DLD1 (cell line): ENCODE measurements at regions not wholly inside any gene's neighbourhood (a gene's known extent, or its start where the extent isn't known, plus 50 kb on each side); places are given as distances from the start of the nearest gene placed in this dataset.

Experiments used
- in situ Hi-C: cut with HindIII; loops from 2 replicates; pipeline ENCODE4 v1.10.0; 2017; ENCODE audit warnings: low sequenced_read_pairs

GRCh38 chr9:129256959-129257713, 79.1 kb upstream of the IER5L start:
- in situ Hi-C loops, result no loop called here

DNA sequence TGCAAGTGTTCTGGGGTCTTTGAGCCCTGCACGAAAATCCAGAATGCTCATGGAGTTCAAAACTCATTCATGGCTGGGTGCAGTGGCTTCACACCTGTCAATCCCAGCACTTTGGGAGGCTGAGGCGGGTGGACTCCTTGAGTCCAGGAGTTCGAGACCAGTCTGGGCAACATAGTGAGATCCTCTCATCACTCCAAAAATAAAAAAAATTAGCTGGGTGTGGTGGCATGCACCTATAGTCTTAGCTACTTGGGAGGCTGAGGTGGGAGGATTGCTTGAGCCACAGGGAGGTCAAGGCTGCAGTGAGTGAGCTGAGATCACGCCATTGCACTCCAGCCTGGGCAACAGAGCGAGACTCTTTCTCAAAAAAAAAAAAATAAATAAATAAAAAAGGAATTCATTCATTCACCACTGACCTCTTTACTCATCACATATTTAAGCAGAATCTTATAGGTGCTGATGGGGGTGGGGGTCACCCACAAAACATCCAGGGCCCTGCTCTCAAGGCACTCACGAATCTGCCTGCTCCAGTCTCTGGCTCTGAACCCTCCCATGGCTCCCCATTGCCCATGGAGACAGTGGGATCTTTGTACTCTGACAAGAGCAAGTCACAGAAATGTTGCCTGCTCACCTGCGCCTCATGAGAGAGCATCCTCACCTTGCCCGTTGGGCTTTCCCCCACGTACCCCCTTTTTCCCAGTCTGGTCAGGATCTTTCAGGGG, 76.7 kb upstream of the IER5L start:
- in situ Hi-C loops, result no loop called here

- in situ Hi-C loops, result no loop called here
Observed at GRCh38 chr9:129253803-129254381, 75.8 kb upstream of the IER5L start.

DNA sequence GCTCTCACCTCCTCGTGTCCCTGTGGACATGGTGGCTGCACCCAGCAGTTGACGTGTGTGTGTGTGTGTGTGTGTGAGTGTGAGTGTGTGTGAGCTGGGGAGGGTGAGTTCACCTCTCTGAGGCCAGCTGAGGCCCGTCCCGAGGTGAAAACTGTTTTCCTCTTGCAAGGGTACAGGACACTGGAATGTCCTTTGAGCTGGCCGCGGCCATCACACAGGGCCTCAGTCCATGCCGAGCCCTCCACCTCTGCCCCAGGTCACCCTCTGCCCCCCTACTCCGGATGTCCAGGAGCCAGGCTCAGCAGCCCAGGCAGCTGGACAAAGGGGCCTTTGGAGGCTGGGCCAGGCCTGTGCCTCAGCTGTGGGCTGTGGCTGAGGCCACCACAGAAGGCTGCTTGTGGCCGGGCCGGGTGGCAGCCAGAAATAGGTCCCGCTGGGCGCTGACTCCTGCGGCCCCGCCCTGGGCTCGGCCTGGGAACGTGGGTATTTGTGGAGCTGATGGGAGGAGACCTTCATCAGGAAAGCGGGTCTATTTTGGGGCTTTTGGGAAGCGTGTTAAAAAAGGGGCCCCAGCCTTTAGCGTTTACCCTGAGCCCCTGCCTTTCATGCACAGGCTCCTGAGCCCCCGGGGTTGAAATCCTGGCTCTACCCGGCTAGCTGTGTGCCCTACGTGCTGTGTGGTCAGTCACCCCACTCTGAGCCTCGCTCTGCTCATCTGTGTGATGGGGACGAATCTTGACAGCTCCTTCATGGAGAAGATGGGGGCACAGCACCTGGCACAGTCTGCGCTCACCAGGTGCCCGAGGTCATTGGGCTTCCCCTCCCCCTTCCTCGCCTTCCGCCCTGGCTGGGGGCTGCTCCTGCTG, 75.1 kb upstream of the IER5L start:
- in situ Hi-C loops, result no loop called here

DNA sequence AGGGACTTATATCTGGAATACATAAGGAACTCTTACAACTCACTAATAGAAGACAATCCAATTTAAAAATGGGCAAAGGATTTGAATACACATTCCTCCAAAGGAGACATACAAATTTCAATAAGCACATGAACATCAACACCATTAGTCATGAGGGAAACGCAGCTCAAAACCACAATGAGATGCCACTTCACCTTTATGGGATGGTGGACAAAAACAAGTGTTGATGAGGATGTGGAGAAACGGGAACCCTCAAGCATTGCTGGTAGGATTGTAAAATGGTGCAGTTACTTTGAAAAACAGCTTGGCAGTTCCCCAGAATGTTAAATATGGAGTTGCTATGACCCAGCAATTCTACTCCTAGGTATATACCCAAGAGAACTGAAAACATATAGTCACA, 72.7 kb upstream of the IER5L start:
- in situ Hi-C loops, result no loop called here

GRCh38 chr9:129247285-129248153, 69.5 kb upstream of the IER5L start:
- in situ Hi-C loops, result no loop called here

DNA sequence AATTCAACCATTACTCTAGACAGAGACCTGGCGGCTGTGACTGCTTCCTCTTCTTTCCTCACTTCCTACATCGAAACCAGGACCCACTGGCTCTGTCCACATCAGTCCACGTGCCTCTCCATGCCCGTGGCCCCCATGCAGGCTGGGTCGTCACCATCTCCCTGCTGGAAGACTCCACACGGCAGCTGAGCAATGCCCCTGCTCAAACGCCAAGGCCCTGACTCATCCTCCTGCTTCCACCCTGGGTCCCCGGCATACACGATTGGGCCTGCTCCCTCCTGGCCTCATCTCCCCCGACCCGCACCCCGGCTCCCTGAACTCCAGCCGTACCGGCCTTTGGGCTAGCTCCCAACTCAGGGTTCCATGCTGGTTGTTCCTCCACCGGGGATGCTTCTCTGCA, 67.2 kb upstream of the IER5L start:
- in situ Hi-C loops, result no loop called here

DNA sequence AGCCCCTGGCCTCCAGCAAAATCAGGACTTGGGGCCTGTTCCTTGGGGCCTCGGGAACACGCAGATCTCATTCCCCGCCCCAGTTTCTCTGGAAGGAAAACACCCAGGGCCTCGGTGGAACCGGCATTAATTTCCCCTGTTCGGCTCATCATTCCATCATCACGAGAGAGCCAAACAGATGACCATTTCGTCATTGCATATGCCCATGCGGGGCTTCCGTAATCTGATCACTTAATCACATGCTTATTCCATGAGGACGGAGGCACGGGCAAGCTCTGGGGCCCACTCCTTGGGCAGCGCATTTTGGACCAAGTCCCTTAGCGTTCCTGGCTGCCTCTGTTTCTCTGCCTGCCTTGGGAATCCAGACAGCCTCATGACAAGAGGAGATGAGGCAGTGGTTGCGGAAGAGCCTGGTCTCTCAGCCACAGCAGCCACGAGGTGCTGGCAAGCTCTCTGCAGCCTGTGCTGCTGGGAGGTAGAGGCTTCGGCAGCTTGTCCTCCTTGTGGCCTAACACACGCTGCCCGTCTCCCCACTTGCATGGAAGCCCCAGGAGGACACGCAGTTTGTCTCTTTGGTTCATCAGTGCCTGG, 65.0 kb upstream of the IER5L start:
- in situ Hi-C loops, result no loop called here

DNA sequence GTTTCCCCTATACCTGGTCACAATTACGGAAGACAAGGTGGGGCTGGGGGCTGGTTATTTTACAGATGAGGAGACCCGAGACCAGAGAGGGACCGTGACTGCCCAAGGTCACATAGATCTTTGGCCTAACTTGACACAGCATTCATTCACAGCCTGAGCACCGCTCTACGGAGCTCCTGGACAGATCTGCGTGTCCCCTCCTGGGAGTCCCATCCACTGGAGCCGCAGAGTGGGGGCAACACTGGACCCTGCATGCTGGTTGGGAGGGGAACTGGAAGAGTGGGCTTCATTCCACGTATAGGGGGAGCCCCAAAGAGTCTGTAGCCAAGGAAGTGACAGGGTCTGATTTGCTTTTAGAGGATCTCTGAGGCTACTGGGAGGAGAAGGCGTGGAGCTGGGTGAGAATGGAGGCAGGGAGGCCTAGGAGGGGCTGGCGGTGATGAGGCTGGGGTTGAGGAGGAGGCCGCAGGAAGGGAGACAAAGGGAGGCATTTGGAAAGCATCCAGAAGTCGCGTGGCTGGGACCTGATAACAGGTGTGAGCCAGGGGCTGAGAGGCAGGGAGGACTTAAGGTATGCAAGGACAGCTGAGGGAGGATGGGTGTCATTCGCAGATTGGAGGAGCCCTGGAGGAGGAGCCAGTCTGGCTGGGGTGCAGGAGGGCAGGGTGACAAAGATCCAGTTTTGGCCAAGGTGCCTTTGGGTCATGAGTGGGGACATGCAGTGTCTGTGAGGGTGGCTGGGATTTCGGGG, 64.3 kb upstream of the IER5L start:
- in situ Hi-C loops, result no loop called here

DNA sequence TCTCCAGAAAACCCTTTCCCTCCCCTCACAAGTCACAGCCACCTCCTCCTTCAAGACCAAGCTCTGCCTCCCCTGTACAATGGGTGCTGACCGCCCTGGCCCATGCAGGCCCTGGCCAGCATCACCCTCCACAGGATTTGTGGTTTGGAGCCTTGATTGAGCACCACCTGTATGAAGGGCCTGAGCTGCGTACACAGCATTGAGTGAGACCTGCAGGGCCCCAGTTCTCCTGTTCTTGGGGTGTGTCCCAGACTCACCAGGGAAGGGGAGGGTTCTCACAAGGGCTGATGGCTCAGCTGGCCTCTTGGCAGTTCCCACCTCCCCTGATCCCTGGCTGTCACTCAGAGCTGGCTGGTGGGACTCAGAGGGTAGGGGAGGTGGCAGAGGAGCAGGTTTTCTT, 63.7 kb upstream of the IER5L start:
- in situ Hi-C loops, result no loop called here

GRCh38 chr9:129240581-129241211, 62.6 kb upstream of the IER5L start:
- in situ Hi-C loops, result no loop called here

- in situ Hi-C loops, result no loop called here
Observed at GRCh38 chr9:129239946-129240490, 62.0 kb upstream of the IER5L start.

DNA sequence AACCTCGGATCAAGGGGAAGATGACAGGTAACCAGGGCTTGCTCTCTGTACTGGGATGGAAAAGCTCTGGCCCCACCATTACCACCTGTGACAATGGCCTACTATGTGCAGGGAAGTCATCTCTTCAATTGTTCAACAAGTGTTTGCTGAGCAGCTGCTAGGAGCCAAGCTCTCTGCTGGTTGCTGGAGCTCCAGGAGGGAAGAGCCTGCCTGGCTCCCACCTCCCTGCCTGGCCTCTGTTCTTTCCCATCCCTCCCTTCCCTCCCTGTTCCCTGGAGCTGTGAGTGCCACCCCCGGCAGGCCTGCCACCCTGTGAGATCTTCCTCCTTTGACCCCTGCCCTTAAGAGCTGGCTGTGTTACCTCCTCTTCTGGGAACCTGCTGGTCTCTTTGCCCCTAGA, 59.7 kb upstream of the IER5L start:
- in situ Hi-C loops, result no loop called here

GRCh38 chr9:129237164-129237611, 59.1 kb upstream of the IER5L start:
- in situ Hi-C loops, result no loop called here

DNA sequence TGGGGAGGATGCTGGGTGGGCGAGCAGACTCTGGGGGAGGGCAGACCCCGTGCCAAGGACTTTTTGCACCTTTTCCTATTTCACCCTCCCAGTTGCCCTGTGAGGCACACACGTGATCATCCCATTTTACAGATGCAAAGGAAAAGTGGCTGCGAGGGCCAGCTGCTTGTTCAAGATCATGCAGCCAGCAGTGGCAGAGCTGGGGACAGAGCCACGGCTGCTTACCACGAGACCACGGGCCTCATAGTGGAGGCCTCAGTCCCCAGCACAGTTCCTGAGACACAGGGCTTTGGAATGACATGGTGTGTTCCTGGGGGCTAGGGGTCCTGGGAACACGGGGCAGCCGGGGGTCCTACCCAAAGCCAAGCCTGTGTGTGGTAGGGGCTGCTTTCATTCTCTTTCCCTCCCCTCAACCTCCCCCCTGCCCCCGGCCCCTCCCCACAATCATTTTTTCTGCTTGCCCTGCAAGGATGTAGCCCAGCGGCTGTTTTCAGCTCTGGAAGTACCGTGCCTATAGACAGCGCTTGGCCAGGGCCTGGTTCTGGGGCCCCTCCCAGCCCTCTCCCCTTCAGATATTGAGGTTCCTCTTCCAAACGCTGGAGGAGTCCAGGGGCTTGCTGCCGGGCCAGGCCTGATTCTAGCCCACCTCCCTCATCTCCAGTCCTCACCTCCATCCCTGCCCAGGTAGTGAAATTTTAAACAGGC, 58.5 kb upstream of the IER5L start:
- in situ Hi-C loops, result no loop called here

GRCh38 chr9:129235931-129236331, 57.9 kb upstream of the IER5L start:
- in situ Hi-C loops, result no loop called here

DNA sequence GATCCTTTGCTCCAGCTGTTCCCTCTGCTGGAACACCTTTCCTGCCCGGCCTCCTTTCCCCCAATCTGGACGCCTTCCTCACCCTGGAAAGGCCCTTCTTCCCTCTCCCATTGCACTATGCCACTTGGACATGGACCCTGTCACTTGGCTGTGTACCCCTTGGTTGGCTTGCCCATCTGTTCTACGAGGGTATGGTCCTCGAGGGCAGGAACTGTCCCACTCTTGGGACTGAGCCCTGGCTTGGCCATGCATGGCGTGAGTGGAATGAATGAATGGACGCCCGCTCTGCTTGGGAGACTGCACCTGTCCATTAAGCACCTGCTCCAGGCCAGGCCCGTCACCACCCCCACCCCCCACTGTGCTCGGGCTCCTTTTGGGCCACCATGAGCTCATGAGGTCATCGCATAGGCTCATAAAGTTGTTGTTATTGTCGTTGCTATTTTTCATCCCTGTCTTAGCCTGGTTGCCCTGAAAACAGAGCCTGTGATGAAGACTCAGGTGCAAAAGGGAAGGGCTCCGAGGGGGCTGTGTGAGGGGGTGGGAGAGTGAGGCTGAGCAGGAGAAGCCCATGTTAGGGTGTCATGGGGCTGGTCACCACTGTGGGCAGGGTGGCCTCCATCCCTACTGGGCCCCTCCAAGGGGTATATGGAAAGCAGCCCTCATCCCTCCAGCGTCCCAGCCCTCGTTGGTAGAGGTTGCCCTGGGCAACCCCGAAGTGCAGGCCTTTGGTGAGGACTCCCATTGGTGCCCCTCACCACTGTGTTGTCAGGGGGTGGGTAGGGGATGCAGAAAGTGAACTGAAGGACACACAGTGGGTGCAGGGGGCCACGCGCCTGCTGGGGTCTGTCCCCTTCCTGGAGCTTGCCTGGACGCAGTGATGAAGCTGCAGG, 57.2 kb upstream of the IER5L start:
- in situ Hi-C loops, result no loop called here
